WTC11 (cell line): ENCODE measurements at regions not wholly inside any gene's neighbourhood (a gene's known extent, or its start where the extent isn't known, plus 50 kb on each side); places are given as distances from the start of the nearest gene placed in this dataset.

Experiments used
- ATAC-seq: fragments of 200-7000 bp; cut with Tn5 transposase; 2 replicates; pipeline ENCODE4 v1.10.0; 2021; ENCODE audit warnings: mild to moderate bottlenecking, moderate library complexity
- CTCF ChIA-PET: fragments of 300-600 bp; sonication (Branson Sonifier 250); formaldehyde crosslinking; loops from one replicate; lab custom pipeline; 2021; ENCODE audit warnings: antibody characterized with exemption; lab: Charles Lee
- POLR2A ChIA-PET: fragments of 350-600 bp; sonication (Branson Sonifier 250); formaldehyde crosslinking; loops from one replicate; lab custom pipeline; 2021; ENCODE audit warnings: antibody characterized with exemption; lab: Charles Lee
- DNase-seq: peaks from one replicate; pipeline ENCODE4 v3.0.0; 2021; ENCODE audit warnings: low spot score
- H3K27ac Mint-ChIP-seq: 2 replicates; pipeline ENCODE4 v1.8.0; 2021; ENCODE audit warnings: mixed read lengths
- H3K27me3 Mint-ChIP-seq: 2 replicates; pipeline ENCODE4 v1.8.0; 2021; ENCODE audit warnings: low read depth, mild to moderate bottlenecking, moderate library complexity, mixed read lengths
- H3K36me3 Mint-ChIP-seq: 2 replicates; pipeline ENCODE4 v1.8.0; 2021; ENCODE audit warnings: mixed read lengths
- H3K4me1 Mint-ChIP-seq: 2 replicates; pipeline ENCODE4 v1.8.0; 2022; ENCODE audit warnings: mixed read lengths
- H3K4me3 Mint-ChIP-seq: 2 replicates; pipeline ENCODE4 v1.8.0; 2021; ENCODE audit warnings: mild to moderate bottlenecking, moderate library complexity, mixed read lengths
- H3K9me3 Mint-ChIP-seq: 2 replicates; pipeline ENCODE4 v1.8.0; 2021; ENCODE audit warnings: mixed read lengths
- AR ChIP-seq: fragments of 250-450 bp; sonication (Bioruptor Pico); IDR thresholded peaks from 2 replicates; pipeline ENCODE4 v1.9.0; 2021; ENCODE audit warnings: mild to moderate bottlenecking
- CREB1 ChIP-seq: sonication (generic); formaldehyde crosslinking; IDR thresholded peaks from 2 replicates; pipeline ENCODE4 v1.8.0; 2023; ENCODE audit warnings: mild to moderate bottlenecking, missing genetic modification reagents
- ESRRA ChIP-seq: sonication (generic); formaldehyde crosslinking; IDR thresholded peaks from 2 replicates; pipeline ENCODE4 v1.8.1; 2022; ENCODE audit warnings: mild to moderate bottlenecking, missing genetic modification reagents, borderline replicate concordance
- HMGA2 ChIP-seq: fragments of 250-450 bp; sonication (Bioruptor Pico); IDR thresholded peaks from 2 replicates; pipeline ENCODE4 v1.4.0; 2021; ENCODE audit warnings: mild to moderate bottlenecking, moderate library complexity
- JAZF1 ChIP-seq: fragments of 250-450 bp; sonication (Bioruptor Pico); IDR thresholded peaks from 2 replicates; pipeline ENCODE4 v1.9.0; 2021; ENCODE audit warnings: moderate library complexity, mild to moderate bottlenecking, inconsistent platforms
- MAX ChIP-seq: sonication (generic); formaldehyde crosslinking; IDR thresholded peaks from 2 replicates; pipeline ENCODE4 v1.8.0; 2022; ENCODE audit warnings: mild to moderate bottlenecking, missing genetic modification reagents
- MXD4 ChIP-seq: fragments of 250-450 bp; sonication (Bioruptor Pico); IDR thresholded peaks from 2 replicates; pipeline ENCODE4 v1.8.0; 2021; ENCODE audit warnings: mild to moderate bottlenecking, moderate library complexity, borderline replicate concordance
- MYBL2 ChIP-seq: sonication (generic); formaldehyde crosslinking; IDR thresholded peaks from 2 replicates; pipeline ENCODE4 v1.8.1; 2023; ENCODE audit warnings: mild to moderate bottlenecking, moderate library complexity, missing genetic modification reagents
- NR2C2 ChIP-seq: sonication (generic); formaldehyde crosslinking; IDR thresholded peaks from 2 replicates; pipeline ENCODE4 v1.8.0; 2022; ENCODE audit warnings: mild to moderate bottlenecking, missing genetic modification reagents
- NR3C1 ChIP-seq: sonication (generic); formaldehyde crosslinking; conservative IDR thresholded peaks from 2 replicates; pipeline ENCODE4 v1.8.1; 2023; ENCODE audit warnings: low read depth, mild to moderate bottlenecking, missing genetic modification reagents
- OVOL2 ChIP-seq: fragments of 250-450 bp; sonication (Bioruptor Pico); IDR thresholded peaks from 2 replicates; pipeline ENCODE4 v1.9.0; 2021; ENCODE audit warnings: mild to moderate bottlenecking, borderline replicate concordance
- SOX15 ChIP-seq: fragments of 250-450 bp; sonication (Bioruptor Pico); IDR thresholded peaks from 2 replicates; pipeline ENCODE4 v1.9.0; 2021; ENCODE audit warnings: mild to moderate bottlenecking
- ZBTB21 ChIP-seq: sonication (generic); formaldehyde crosslinking; IDR thresholded peaks from 2 replicates; pipeline ENCODE4 v1.8.1; 2023; ENCODE audit warnings: mild to moderate bottlenecking, missing genetic modification reagents, borderline replicate concordance
- ZNF121 ChIP-seq: sonication (generic); formaldehyde crosslinking; IDR thresholded peaks from 2 replicates; pipeline ENCODE4 v1.8.0; 2023; ENCODE audit warnings: missing genetic modification reagents
- ZNF416 ChIP-seq: fragments of 250-450 bp; sonication (Bioruptor Pico); IDR thresholded peaks from 2 replicates; pipeline ENCODE4 v1.9.0; 2021; ENCODE audit warnings: mild to moderate bottlenecking, inconsistent platforms
- ZNF671 ChIP-seq: fragments of 250-450 bp; sonication (Bioruptor Pico); IDR thresholded peaks from 2 replicates; pipeline ENCODE4 v1.8.0; 2021; ENCODE audit warnings: mild to moderate bottlenecking
- ZSCAN18 ChIP-seq: fragments of 250-450 bp; sonication (Bioruptor Pico); IDR thresholded peaks from 2 replicates; pipeline ENCODE4 v2.1.2; 2022; ENCODE audit warnings: mild to moderate bottlenecking, moderate library complexity
- TF ChIP-seq, protein P1 (sequence below): sonication (generic); formaldehyde crosslinking; IDR thresholded peaks from 2 replicates; pipeline ENCODE4 v1.8.1; 2023; ENCODE audit warnings: mild to moderate bottlenecking, missing genetic modification reagents, borderline replicate concordance
- TF ChIP-seq, protein P2 (sequence below): sonication (generic); formaldehyde crosslinking; IDR thresholded peaks from 2 replicates; pipeline ENCODE4 v1.8.1; 2023; ENCODE audit warnings: mild to moderate bottlenecking, missing genetic modification reagents
- TF ChIP-seq, protein P3 (sequence below): sonication (generic); formaldehyde crosslinking; IDR thresholded peaks from 2 replicates; pipeline ENCODE4 v1.8.1; 2022; ENCODE audit warnings: mild to moderate bottlenecking, missing genetic modification reagents, moderate library complexity, borderline replicate concordance
- TF ChIP-seq, protein P4 (sequence below): fragments of 250-450 bp; sonication (Bioruptor Pico); conservative IDR thresholded peaks from 2 replicates; pipeline ENCODE4 v1.9.0; 2021; ENCODE audit warnings: mild to moderate bottlenecking

DNA sequence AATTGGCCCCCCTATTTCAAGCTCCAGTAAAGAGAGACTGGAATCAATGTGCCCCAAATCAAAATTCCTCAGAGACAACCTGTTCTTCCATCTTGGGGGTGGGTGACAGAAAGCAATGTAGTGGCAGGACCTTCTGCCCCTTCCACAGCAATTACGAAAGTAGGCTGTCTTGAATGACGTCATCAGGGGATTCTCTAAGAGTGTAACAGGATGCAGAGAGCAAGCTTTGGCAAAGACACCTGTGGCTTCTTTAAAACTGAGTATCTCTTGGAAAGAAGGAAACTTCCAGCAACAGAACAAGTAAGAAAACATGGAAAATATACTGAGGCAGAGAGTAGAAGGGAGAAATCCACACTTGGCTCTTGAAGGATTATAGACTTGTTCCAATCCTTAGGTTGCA is 247.6 kb upstream of the PDE4D start (continued):
- TF ChIP-seq JAZF1 (CRISPR knock-in tag) (no peak), ZSCAN18 (CRISPR knock-in tag) (no peak), ZBTB21 (CRISPR knock-in tag) (no peak)
- TF ChIP-seq, protein P1, sequence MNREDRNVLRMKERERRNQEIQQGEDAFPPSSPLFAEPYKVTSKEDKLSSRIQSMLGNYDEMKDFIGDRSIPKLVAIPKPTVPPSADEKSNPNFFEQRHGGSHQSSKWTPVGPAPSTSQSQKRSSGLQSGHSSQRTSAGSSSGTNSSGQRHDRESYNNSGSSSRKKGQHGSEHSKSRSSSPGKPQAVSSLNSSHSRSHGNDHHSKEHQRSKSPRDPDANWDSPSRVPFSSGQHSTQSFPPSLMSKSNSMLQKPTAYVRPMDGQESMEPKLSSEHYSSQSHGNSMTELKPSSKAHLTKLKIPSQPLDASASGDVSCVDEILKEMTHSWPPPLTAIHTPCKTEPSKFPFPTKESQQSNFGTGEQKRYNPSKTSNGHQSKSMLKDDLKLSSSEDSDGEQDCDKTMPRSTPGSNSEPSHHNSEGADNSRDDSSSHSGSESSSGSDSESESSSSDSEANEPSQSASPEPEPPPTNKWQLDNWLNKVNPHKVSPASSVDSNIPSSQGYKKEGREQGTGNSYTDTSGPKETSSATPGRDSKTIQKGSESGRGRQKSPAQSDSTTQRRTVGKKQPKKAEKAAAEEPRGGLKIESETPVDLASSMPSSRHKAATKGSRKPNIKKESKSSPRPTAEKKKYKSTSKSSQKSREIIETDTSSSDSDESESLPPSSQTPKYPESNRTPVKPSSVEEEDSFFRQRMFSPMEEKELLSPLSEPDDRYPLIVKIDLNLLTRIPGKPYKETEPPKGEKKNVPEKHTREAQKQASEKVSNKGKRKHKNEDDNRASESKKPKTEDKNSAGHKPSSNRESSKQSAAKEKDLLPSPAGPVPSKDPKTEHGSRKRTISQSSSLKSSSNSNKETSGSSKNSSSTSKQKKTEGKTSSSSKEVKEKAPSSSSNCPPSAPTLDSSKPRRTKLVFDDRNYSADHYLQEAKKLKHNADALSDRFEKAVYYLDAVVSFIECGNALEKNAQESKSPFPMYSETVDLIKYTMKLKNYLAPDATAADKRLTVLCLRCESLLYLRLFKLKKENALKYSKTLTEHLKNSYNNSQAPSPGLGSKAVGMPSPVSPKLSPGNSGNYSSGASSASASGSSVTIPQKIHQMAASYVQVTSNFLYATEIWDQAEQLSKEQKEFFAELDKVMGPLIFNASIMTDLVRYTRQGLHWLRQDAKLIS: no peak

- no peaks in the 10 kb centered on the region for H3K9me3 Mint-ChIP-seq
- TF ChIP-seq ZNF416 (CRISPR knock-in tag) (no peak), MAX (CRISPR knock-in tag) (no peak)
- TF ChIP-seq, all 79 proteins: peak for 0
- H3K4me1 Mint-ChIP-seq: no peaks in the 10 kb centered on the region
- H3K36me3 Mint-ChIP-seq: no peaks in the 10 kb centered on the region
- DNase-seq (no peak), ATAC-seq (no peak)
- ChIA-PET POLR2A (no interaction called here), CTCF (no interaction called here)
- no peak overlapping the region for H3K4me3 Mint-ChIP-seq
- H3K27ac Mint-ChIP-seq: no peak overlapping the region
- H3K27me3 Mint-ChIP-seq: no peaks in the 10 kb centered on the region
Measured at GRCh38 chr5:60136841-60137240, 243.3 kb upstream of the PDE4D start.

GRCh38 chr5:60131504-60131903 is 238.0 kb upstream of the PDE4D start:
- ATAC-seq: no peak
- no peaks in the 10 kb centered on the region for H3K4me1 Mint-ChIP-seq
- ChIA-PET POLR2A (no interaction called here), CTCF (no interaction called here)
- DNase-seq: no peak
- H3K36me3 Mint-ChIP-seq: no peaks in the 10 kb centered on the region
- no peak overlapping the region for H3K27ac Mint-ChIP-seq
- H3K27me3 Mint-ChIP-seq: no peaks in the 10 kb centered on the region
- H3K9me3 Mint-ChIP-seq: peaks cover 5% of the 10 kb centered on the region
- H3K4me3 Mint-ChIP-seq: no peak overlapping the region
- TF ChIP-seq MAX (CRISPR knock-in tag) (no peak), ZNF121 (CRISPR knock-in tag) (no peak), SOX15 (no peak), ESRRA (CRISPR knock-in tag) (no peak), ZNF671 (CRISPR knock-in tag) (no peak), MYBL2 (CRISPR knock-in tag) (no peak), OVOL2 (CRISPR knock-in tag) (no peak), NR3C1 (CRISPR knock-in tag) (no peak), ZBTB21 (CRISPR knock-in tag) (no peak), NR2C2 (CRISPR knock-in tag) (no peak), HMGA2 (CRISPR knock-in tag) (no peak), MXD4 (CRISPR knock-in tag) (no peak), CREB1 (CRISPR knock-in tag) (no peak), AR (no peak)
- TF ChIP-seq, protein P2, sequence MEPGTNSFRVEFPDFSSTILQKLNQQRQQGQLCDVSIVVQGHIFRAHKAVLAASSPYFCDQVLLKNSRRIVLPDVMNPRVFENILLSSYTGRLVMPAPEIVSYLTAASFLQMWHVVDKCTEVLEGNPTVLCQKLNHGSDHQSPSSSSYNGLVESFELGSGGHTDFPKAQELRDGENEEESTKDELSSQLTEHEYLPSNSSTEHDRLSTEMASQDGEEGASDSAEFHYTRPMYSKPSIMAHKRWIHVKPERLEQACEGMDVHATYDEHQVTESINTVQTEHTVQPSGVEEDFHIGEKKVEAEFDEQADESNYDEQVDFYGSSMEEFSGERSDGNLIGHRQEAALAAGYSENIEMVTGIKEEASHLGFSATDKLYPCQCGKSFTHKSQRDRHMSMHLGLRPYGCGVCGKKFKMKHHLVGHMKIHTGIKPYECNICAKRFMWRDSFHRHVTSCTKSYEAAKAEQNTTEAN (CRISPR knock-in tag): no peak
- TF ChIP-seq, protein P3, sequence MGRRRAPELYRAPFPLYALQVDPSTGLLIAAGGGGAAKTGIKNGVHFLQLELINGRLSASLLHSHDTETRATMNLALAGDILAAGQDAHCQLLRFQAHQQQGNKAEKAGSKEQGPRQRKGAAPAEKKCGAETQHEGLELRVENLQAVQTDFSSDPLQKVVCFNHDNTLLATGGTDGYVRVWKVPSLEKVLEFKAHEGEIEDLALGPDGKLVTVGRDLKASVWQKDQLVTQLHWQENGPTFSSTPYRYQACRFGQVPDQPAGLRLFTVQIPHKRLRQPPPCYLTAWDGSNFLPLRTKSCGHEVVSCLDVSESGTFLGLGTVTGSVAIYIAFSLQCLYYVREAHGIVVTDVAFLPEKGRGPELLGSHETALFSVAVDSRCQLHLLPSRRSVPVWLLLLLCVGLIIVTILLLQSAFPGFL (CRISPR knock-in tag): no peak
- TF ChIP-seq, protein P4, sequence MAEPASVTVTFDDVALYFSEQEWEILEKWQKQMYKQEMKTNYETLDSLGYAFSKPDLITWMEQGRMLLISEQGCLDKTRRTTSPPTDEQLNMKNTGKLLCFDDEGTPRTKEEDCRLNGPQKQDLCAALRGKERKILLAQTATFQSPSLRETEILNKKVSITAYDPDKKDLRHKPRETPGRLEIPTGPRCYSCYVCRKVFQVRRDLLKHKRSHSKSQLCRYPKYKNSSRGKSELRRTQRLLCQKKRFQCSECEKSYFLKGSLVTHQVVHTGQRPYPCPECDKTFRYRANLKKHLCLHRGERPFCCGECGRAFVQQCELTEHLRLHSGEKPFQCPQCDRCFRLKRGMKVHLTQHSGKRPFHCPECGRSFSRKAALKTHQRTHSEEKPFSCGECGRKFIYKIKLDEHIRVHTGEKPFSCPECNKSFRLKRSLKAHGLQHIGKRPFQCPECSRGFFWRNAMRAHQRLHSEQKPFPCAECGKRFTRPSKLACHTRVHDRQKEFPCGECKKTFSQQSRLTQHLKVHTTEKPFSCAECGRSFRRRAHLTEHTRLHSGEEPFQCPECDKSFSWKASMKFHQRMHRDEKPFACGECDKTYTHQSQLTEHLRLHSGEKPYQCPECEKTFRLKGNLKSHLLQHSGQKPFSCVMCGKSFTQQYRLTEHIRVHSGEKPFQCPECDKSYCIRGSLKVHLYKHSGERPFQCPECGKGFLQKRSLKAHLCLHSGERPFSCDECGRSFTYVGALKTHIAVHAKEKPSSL (CRISPR knock-in tag): no peak
